ENCODE measurements at regions not wholly inside any gene's neighbourhood (a gene's known extent, or its start where the extent isn't known, plus 50 kb on each side); places are given as distances from the start of the nearest gene placed in this dataset.

DNA sequence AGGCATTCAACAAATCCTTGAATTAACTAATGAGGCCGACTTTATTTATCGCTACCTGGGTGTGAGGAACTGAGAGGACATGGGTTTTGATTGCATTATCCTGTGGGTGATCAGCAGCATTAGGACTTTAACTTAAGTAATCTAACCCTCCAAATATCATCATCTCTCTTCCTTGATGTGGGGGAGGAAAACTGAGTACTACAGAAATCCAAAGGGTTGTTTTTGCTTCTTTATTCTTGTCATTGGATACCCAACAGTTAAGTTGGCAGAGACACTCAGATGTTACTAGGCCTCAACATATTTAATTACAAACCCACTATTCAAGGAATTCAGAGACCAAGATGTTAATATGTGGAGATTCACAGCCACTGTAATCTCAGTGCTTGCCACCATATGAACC lies 97.4 kb upstream of the ST6GALNAC5 start:
- WGBS, 3 donors: 81 to 94% (median 84%) methylated on average over 2 of the region's 2 CpGs
- H3K4me1 ChIP-seq (ENCODE audit: insufficient read depth): no peaks in the 10 kb centered on the region
- H3K4me3 ChIP-seq: no peak overlapping the region
- no peaks in the 10 kb centered on the region for H3K36me3 ChIP-seq
- DNase-seq: no peak
- H3K9me3 ChIP-seq: no peaks in the 10 kb centered on the region
- intact Hi-C loops (cut with DNase I): no loop called here
- TF ChIP-seq POLR2A (IDR thresholded peaks at IDR 0.05) (no peak), EP300 (IDR thresholded peaks at IDR 0.05) (no peak)
- TF ChIP-seq, protein P1, sequence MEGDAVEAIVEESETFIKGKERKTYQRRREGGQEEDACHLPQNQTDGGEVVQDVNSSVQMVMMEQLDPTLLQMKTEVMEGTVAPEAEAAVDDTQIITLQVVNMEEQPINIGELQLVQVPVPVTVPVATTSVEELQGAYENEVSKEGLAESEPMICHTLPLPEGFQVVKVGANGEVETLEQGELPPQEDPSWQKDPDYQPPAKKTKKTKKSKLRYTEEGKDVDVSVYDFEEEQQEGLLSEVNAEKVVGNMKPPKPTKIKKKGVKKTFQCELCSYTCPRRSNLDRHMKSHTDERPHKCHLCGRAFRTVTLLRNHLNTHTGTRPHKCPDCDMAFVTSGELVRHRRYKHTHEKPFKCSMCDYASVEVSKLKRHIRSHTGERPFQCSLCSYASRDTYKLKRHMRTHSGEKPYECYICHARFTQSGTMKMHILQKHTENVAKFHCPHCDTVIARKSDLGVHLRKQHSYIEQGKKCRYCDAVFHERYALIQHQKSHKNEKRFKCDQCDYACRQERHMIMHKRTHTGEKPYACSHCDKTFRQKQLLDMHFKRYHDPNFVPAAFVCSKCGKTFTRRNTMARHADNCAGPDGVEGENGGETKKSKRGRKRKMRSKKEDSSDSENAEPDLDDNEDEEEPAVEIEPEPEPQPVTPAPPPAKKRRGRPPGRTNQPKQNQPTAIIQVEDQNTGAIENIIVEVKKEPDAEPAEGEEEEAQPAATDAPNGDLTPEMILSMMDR (IDR thresholded peaks at IDR 0.05): no peak
- H3K27me3 ChIP-seq: no peaks in the 10 kb centered on the region
- H3K27ac ChIP-seq: no peak overlapping the region

DNA sequence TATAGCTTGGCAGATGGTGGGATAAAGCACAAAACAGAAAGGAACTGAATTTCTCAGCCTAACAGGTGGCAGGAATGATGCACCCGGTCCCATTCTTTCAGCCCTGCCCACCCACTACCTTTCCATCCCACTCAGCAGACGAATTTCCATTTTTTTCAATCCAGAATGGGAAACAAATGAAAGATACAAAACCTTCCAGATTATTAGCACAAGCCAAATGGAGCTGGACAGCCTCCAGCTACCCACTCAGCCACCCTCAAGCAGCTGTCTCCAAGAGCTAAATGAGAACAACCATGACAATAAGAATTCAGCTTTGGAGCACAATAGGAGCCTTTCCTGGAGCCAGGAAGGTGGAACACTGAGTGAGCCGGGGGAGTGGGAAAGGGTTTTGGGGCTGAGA lies 96.3 kb upstream of the ST6GALNAC5 start:
- intact Hi-C loops (cut with DNase I): no loop called here
- TF ChIP-seq POLR2A (IDR thresholded peaks at IDR 0.05): no peak
- TF ChIP-seq, protein P1 (IDR thresholded peaks at IDR 0.05): no peak
- Histone ChIP-seq H3K9me3 (no peaks in the 10 kb centered on the region), H3K27me3 (no peaks in the 10 kb centered on the region), H3K27ac (no peak overlapping the region), H3K4me3 (no peak overlapping the region), H3K4me1 (ENCODE audit: insufficient read depth) (no peaks in the 10 kb centered on the region), H3K36me3 (no peaks in the 10 kb centered on the region)
- no peak for DNase-seq
- WGBS, 3 donors: 15 to 30% (median 29%) methylated on average over 3 of the region's 3 CpGs

DNA sequence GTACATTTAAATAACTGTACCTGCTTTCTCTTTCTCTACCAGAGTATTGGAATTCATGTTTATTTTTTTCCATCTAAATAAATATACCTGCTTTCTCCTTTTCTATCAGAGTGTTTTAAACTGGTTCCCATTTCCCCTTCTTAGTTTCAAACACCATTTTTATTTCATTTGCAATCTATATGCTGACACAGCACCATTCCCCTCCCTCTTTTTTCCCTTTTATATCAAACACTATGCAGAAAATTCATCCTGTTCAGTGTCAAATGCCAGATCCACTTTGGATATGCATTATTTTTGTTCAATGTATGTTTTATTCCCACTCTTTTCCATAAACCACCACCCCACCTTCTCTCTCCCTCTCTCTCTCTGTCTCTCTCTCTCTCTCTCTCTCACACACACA lies 85.8 kb upstream of the ST6GALNAC5 start:
- Histone ChIP-seq H3K36me3 (no peaks in the 10 kb centered on the region), H3K27me3 (no peaks in the 10 kb centered on the region), H3K4me3 (no peak overlapping the region), H3K9me3 (no peaks in the 10 kb centered on the region), H3K4me1 (ENCODE audit: insufficient read depth) (no peaks in the 10 kb centered on the region), H3K27ac (no peak overlapping the region)
- DNase-seq: no peak
- intact Hi-C loops (cut with DNase I): no loop called here
- TF ChIP-seq EP300 (IDR thresholded peaks at IDR 0.05) (no peak), POLR2A (IDR thresholded peaks at IDR 0.05) (no peak)
- TF ChIP-seq, protein P1 (IDR thresholded peaks at IDR 0.05): no peak

DNA sequence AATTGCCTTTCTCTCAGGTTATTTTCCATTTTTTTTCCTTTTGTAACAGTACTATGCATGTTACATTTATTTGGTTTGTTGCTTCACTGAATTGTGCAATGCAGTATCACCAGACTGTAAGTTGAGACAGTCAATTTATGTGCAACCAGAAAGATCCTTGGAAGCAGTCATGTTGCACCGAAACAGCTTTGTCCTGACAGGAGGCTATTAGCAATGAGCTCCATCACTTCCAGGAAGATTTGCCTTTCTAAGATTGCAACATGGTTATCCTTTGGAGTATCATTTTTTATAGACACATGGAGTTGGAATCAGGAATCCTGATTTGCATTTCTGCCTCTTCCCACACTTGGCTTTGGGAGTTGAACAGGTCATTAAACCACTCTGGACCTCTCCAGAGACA lies 84.5 kb upstream of the ST6GALNAC5 start:
- intact Hi-C loops (cut with DNase I): no loop called here
- Histone ChIP-seq H3K27me3 (no peaks in the 10 kb centered on the region), H3K36me3 (no peaks in the 10 kb centered on the region), H3K27ac (no peak overlapping the region), H3K4me1 (ENCODE audit: insufficient read depth) (no peaks in the 10 kb centered on the region), H3K9me3 (no peaks in the 10 kb centered on the region), H3K4me3 (no peak overlapping the region)
- 61 to 86% (median 62%) methylated on average over 1 of the region's 1 CpG for WGBS, 3 donors
- TF ChIP-seq POLR2A (IDR thresholded peaks at IDR 0.05) (no peak), EP300 (IDR thresholded peaks at IDR 0.05) (no peak)
- TF ChIP-seq, protein P1 (IDR thresholded peaks at IDR 0.05): no peak
- DNase-seq: no peak

DNA sequence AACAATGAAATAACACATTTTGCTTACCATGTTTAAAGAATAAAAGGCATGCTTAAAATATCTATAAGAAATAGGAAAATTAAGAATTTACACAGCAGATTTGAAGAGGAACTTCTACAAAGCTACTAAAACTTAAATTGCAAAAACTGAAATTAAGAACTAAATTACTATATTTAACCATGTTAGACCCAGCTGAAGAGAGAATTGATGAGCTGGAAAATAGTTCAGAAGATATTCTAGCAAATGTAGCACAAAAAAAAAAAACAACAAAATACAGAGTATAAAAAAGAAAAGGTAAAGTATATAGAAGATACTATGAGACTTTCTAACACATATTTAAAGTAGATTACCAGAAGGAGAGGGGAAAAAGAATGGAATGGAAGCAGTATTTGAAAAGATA lies 82.8 kb upstream of the ST6GALNAC5 start:
- TF ChIP-seq, protein P1 (IDR thresholded peaks at IDR 0.05): no peak
- TF ChIP-seq POLR2A (IDR thresholded peaks at IDR 0.05) (no peak), EP300 (IDR thresholded peaks at IDR 0.05) (no peak)
- Histone ChIP-seq H3K36me3 (no peaks in the 10 kb centered on the region), H3K9me3 (no peaks in the 10 kb centered on the region), H3K4me3 (no peak overlapping the region), H3K27me3 (no peaks in the 10 kb centered on the region), H3K27ac (no peak overlapping the region), H3K4me1 (ENCODE audit: insufficient read depth) (no peaks in the 10 kb centered on the region)
- intact Hi-C loops (cut with DNase I): no loop called here
- DNase-seq: no peak
